Adrenal gland (tissue), 5 donors: ENCODE measurements at regions not wholly inside any gene's neighbourhood (a gene's known extent, or its start where the extent isn't known, plus 50 kb on each side); places are given as distances from the start of the nearest gene placed in this dataset.

Experiments used
- CTCF ChIP-seq, 6 experiments: fragments of 450-650 bp in 4 of 6; fragments of 200-600 bp in 2 of 6; sonication (generic) in 1 of 6; IDR thresholded peaks; 1 replicate in 5 of 6; 2 replicates in 1 of 6; pipeline versions ENCODE4 v1.5.1 to v1.8.0; 2016 to 2021; ENCODE audit warnings: antibody characterized with exemption in 6 of 6, mild to moderate bottlenecking in 2 of 6, moderate library complexity in 1 of 6
- POLR2A ChIP-seq, 2 donors: fragments of 450-650 bp; IDR thresholded peaks; one replicate each; pipeline ENCODE4 v1.6.1; 2017; ENCODE audit warnings: antibody characterized with exemption in 2 of 2, mild to moderate bottlenecking in 2 of 2, moderate library complexity in 1 of 2
- donor health status: DM: no; HTN: no; CAD: no.

- TF ChIP-seq CTCF (IDR thresholded peaks at IDR 0.05) = no peak
- TF ChIP-seq POLR2A (IDR thresholded peaks at IDR 0.05) = no peak
Observed at GRCh38 chr2:105596411-105596921, 148.2 kb upstream of the NCK2 start.
